SK-N-MC (cell line): ENCODE measurements at regions not wholly inside any gene's neighbourhood (a gene's known extent, or its start where the extent isn't known, plus 50 kb on each side); places are given as distances from the start of the nearest gene placed in this dataset.

ENCODE experiments used
- EZH2 ChIP-seq: fragments of 200-600 bp; sonication (generic); IDR thresholded peaks from one replicate; pipeline ENCODE4 v1.6.1; 2017; ENCODE audit warnings: antibody characterized with exemption
- POLR2AphosphoS5 ChIP-seq: IDR thresholded peaks from 2 replicates; pipeline ENCODE4 v1.6.1; 2012; ENCODE audit warnings: mild to moderate bottlenecking, low read depth, low read length, borderline replicate concordance

DNA sequence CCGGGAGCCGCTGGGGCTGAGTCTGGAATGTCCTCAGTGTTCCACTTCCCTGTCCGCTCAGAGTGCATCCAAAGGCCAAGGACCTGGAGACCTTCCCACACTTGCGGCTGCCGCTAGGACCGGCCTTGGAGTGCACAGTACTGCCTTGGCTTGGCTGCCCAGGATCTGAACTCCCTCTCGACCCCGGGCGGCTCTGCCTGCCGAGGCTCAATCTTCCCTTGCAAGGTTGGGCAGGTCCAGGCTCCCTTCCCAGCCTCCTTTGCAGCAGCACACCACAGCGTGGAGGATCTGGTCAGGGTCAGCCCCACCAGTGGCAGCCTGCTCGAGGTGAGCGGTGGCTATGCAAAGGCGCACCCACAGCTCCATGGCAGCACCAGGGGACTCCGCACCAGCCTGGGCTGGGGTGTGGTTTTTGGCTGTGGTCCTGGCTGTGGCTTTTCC is 69.2 kb downstream of the PLXNA1 start:
- TF ChIP-seq EZH2 (no peak), POLR2AphosphoS5 (no peak)
